A204.1 (cell line): ENCODE measurements at regions not wholly inside any gene's neighbourhood (a gene's known extent, or its start where the extent isn't known, plus 50 kb on each side); places are given as distances from the start of the nearest gene placed in this dataset.
A peak's percentile ranks its signal among the peaks of the same experiment; 100 is the strongest.

ENCODE experiments used
- FAIRE-seq: peaks from 2 replicates; lab custom pipeline; 2012; peaks lifted over from hg19 to GRCh38; lab: Jason Lieb, UNC

GRCh38 chr21:14722841-14723483 lies 176.8 kb upstream of the SAMSN1 start:
- no peak for FAIRE-seq

- FAIRE-seq, result no peak
These were observed 174.1 kb upstream of the SAMSN1 start for GRCh38 chr21:14720237-14720636.

GRCh38 chr21:14718951-14719350 lies 172.8 kb upstream of the SAMSN1 start:
- no peak for FAIRE-seq

- FAIRE-seq, result no peak
These were observed 170.8 kb upstream of the SAMSN1 start for GRCh38 chr21:14716761-14717396.

- FAIRE-seq, result peak; percentile 40
These were observed 167.0 kb upstream of the SAMSN1 start for GRCh38 chr21:14713109-14713508.

GRCh38 chr21:14712121-14712715 lies 166.1 kb upstream of the SAMSN1 start:
- FAIRE-seq, result no peak

GRCh38 chr21:14711287-14711686 lies 165.2 kb upstream of the SAMSN1 start:
- FAIRE-seq, result no peak

GRCh38 chr21:14707511-14708020 lies 161.5 kb upstream of the SAMSN1 start:
- no peak for FAIRE-seq

- no peak for FAIRE-seq
These were observed 160.8 kb upstream of the SAMSN1 start for GRCh38 chr21:14706712-14707510.

GRCh38 chr21:14699433-14700407 lies 153.6 kb upstream of the SAMSN1 start:
- no peak for FAIRE-seq

GRCh38 chr21:14697769-14698168 lies 151.7 kb upstream of the SAMSN1 start:
- no peak for FAIRE-seq

GRCh38 chr21:14694817-14695216 lies 148.7 kb upstream of the SAMSN1 start:
- FAIRE-seq, result no peak

- no peak for FAIRE-seq
These were observed 147.9 kb upstream of the SAMSN1 start for GRCh38 chr21:14693997-14694396.

- FAIRE-seq, result no peak
These were observed 145.8 kb upstream of the SAMSN1 start for GRCh38 chr21:14691914-14692313.

GRCh38 chr21:14690886-14691285 lies 144.8 kb upstream of the SAMSN1 start:
- no peak for FAIRE-seq

GRCh38 chr21:14688936-14689335 lies 142.8 kb upstream of the SAMSN1 start:
- FAIRE-seq, result no peak

- no peak for FAIRE-seq
These were observed 142.3 kb upstream of the SAMSN1 start for GRCh38 chr21:14688412-14688811.

- no peak for FAIRE-seq
These were observed 141.1 kb upstream of the SAMSN1 start for GRCh38 chr21:14687268-14687625.

- no peak for FAIRE-seq
These were observed 140.6 kb upstream of the SAMSN1 start for GRCh38 chr21:14686466-14687267.

- FAIRE-seq, result no peak
These were observed 139.5 kb upstream of the SAMSN1 start for GRCh38 chr21:14685568-14685967.

GRCh38 chr21:14684071-14684470 lies 138.0 kb upstream of the SAMSN1 start:
- no peak for FAIRE-seq
